GM20431 (cell line): ENCODE measurements at regions not wholly inside any gene's neighbourhood (a gene's known extent, or its start where the extent isn't known, plus 50 kb on each side); places are given as distances from the start of the nearest gene placed in this dataset.
"Not testable (repeated sequence)": the region's sequence is repeated elsewhere in the genome, so short reads cannot be mapped to it uniquely, and the experiment has no call there.

Experiments used
- in situ Hi-C: fragments of 300-500 bp; cut with MseI, MboI; formaldehyde crosslinking; loops from one replicate; pipeline ENCODE4 v1.15.0; 2020; ENCODE audit warnings: low sequenced_read_pairs; ENCODE audit not compliant: unreplicated experiment

DNA sequence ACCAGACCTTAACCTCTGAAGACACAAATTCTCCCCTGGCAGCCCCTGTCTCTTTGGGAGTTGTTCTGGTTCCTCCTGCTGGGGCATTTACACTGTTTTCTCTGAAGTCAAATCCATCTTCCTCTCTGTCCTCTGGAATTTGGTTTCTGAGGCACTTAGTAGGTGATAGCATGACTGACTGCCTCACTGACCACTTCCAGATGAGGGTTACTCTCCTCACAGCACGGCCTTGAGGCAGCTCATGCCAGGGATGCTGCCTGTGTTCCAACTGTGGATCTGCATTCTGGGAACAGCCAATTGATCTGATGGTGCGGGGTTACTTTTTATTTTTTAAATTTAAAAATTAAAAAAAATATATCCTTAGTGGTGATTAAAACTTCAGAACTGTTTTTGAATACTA lies 140.9 kb upstream of the ROPN1 start:
- in situ Hi-C loops, result no loop called here

DNA sequence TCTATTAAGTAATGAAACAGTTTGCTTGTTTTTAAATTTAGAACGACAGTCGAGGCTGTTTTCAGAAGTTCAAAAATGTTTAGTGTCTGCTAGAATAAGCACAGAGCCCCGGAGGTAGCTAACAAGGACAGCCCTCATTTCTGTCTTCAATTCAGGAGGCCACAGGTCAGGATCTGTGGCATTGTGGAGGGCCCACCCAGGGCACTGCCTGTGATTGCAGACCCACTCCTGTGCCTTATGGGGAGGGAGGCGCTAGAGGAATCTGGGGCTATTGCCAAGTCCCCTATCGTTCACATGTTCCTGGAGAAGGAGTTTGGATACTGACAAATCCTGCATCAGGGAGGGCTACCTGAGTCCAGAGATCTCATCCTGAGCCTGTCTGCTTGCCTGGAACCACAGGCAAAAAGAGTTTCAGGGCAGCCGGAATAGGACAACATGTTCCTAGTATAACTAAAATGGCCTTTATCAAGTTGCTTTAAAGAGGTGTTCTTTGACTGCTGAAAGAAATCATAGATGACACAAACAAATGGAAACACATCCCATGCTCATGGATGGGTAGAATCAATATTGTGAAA lies 141.5 kb upstream of the ROPN1 start:
- in situ Hi-C loops, result no loop called here

DNA sequence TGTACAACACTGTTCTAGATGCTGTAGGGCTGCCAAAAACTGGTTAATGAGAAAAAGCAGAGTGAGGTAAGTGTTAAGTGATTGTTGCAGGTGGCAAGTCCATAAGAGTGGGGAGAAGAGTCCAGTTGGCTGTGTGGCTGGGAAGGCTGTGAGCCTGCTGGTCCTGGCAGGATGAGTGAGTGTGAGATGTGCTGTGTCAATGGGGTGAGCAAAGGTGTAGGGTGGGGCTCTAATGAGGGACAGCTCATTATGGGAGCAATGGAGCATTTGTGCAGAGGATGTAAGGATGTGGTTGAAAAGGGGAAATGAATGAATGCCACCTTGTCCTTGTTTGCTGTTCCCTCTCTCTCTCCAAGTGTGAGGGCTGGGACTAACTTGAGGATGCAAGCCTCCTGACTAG lies 145.3 kb upstream of the ROPN1 start:
- in situ Hi-C loops, result no loop called here

DNA sequence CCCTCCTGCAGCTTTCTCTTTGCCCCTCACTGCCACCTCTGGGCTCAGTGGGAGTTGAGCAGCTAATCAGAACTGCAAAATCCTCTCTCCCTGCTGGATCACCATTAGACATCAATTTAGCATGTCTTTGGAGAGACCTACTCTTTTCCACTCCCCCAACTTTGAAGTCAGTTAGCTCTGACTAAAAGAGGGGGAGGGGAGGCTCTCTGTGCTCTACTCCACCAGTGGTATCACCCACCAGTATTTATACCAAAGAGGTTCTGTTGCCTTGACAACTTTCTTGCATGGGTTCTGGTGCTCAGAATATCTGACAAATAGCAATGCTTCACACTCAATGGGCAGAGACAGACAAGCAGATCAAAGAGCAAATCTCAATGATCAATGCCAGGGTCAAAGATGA lies 146.2 kb upstream of the ROPN1 start:
- in situ Hi-C loops, result no loop called here

DNA sequence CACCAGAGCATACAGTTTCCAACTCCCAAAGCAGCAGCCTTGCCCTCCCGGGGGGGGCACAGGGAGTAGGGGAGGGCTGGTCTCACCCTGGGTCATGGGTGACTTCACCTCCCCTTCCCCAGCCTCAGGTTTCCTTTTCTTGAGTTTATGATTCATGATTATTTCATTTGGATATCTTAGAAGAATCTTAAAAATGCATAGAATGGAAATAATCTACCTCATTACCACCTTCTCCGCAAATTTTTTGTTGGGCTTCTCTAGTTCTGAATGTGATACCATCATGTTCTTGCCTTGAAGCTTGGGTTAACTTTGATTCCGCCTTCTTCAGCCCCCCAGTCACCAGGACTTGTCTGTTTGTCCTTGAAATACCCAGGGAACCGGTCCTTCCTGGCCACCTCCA lies 148.8 kb upstream of the ROPN1 start:
- in situ Hi-C loops, result no loop called here

DNA sequence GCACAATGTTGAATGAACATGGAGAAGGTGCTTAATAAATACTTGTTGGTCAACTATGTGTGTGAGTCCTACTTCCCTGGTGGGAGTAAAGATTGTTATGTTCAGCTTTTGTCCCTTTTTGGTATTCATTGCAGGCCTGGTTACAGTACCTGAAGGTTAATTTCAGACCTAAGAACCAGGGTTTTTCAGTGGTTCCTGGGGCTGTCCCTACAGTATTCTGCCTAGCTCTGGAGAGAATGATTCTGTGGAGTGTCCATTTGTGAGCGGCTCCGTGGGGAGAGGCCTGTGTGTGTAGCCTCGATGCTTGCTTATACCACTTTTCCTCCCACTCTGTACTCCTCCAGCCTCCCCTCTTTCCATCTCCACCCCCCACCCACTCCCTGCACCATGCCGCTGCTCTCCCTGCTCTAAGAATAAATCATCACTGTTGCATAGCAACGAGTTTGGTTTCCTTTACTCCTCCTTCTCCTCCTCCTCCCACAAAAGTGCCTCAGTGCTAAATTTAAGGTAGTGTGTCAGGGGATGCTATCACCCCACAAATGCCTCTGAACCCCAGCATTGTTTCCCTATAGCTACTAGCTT lies 150.6 kb upstream of the ROPN1 start:
- in situ Hi-C loops, result no loop called here

DNA sequence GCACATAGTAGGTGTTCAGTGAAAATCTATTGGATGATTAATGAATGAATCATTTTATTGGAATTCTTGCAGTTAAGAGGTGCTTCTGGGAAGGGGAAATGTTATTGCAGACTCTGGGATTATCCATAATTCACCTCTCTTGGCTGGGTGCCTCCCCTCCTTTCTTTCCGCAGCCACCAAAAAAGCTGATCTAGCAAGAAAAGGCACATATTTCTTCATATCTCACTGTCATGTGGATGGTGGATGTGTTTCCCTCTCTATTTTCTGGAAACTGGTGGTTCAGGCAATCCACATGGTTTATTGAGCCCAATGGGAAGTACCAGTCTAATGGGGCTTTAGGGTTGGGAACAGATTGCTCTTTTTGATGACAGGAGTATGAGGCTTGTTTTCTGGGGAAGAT lies 151.1 kb upstream of the ROPN1 start:
- in situ Hi-C loops, result no loop called here

DNA sequence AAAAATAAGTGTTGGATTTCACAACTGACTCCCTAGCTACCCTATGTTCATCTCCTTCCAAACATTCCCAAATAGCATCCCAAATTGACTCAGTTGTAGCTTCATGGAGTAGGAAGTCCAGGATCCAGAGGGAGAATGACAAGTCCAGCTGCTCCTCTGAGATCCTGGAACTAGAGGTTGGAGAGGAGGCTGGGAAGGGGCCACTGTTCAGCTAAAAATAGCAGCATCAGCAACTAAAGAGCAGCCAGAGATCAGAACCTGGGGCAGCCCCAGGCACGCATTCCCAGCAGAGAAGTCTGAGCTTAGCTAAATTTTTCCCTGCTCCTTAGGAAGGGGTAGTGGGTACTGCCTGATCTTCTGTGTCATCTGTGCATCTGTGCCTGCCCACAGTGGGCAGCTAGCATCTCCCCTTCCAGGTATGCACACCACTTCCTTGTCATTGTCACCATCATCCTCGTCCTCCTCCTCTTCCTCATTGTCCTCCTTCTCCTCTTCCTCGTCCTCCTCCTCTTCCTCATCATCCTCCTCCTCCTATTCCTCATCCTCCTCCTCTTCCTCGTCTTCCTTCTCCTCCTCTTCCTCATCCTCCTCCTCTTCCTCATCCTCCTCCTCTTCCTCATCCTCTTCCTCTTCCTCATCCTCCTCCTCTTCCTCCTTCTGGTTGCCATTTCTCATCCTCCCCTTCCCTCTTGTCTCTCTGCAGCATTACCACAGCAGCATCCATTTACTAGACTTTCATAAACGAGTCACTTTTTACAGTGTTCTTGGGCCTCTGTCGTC lies 152.3 kb upstream of the ROPN1 start:
- in situ Hi-C loops, result no loop called here

DNA sequence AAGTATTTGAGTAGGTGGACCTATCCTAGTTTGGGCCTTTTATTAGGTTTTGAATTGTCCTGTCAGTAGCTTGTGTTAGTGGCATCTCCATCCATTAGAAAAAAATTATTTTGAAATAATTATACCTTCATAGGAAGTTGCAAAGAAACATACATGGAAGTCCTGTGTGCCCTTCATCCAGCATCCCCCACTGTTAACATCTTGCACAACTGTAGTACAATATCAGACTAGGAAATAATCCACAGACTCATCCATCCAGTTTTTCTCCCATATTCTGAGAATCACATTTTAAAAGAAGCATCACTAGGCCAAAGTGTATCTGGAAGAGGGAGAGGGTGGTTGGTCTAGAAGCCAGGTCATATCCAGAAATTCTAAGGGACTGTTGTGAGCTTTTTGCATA lies 155.5 kb upstream of the ROPN1 start:
- in situ Hi-C loops, result no loop called here

DNA sequence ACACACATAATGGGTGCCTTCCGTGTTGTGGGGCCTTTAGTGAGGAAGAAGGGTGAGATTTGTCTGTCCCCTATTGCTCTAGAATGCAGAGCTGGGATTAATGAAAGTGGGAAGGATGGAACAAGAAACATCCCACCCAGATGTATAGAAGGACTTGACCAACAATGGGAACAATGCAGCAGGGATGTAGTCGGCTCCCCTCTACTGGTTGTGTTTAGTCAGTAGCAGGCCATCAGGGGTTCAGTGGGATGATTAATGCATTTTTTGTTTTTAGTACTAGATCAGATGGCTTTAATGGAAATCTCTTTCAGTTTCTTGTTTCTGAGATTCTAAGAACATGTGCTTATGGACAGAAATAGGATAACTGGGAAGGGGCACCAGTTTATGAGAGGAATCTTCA lies 156.0 kb upstream of the ROPN1 start:
- in situ Hi-C loops, result no loop called here

DNA sequence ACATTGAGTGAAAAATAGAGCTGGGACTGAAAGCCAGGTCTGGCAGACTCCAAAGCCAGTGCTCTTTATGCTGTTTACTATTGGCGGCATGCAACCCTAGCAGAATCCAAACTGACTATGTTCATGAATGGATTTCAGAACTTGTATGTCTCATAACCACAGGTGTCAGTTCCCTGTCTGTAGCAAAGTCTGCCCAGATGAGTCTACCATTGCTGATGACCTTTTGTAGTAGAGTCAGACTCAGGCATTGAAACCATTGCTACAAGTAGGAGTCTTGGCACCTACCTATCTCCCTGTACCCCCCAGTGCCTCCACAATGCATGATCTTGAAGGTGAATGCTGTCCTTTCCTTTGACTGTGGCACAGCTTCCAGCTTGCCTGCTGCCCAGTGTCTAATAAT lies 157.2 kb upstream of the ROPN1 start:
- in situ Hi-C loops, result no loop called here

DNA sequence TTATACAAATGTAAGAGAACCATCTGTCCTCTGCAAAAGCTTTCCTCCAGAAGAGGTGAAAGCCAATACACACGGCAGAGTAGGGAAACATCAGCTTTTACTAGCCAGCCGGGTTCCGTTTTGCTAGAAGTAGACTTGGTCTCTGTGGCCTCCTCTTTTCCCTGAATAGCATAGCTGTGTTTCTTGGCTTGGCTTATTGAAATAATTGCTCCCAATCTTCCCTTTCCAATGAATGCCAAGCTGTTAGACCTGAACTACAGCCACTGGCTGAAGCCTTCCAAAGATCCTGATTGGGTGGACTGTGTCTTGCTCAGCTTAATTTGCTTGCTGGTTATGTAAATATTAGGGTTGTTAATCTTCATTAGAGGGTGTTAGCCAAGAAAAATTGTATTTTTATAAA lies 157.8 kb upstream of the ROPN1 start:
- in situ Hi-C loops, result no loop called here

DNA sequence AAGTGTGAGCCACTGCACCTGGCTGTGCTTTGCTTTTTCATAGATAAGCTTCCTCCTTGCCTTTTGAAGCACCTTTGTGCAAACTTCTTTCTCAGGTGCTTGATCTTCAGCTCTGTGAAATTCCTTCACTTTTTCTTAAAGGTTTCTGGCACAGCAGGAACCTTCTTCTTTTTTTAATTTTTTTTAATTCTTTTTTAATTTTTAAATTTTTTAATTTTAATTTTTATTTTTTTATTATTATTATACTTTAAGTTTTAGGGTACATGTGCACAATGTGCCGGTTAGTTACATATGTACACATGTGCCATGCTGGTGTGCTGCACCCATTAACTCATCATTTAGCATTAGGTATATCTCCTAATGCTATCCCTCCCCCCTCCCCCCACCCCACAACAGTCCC lies 161.0 kb upstream of the ROPN1 start:
- in situ Hi-C loops, result not testable (repeated sequence)

DNA sequence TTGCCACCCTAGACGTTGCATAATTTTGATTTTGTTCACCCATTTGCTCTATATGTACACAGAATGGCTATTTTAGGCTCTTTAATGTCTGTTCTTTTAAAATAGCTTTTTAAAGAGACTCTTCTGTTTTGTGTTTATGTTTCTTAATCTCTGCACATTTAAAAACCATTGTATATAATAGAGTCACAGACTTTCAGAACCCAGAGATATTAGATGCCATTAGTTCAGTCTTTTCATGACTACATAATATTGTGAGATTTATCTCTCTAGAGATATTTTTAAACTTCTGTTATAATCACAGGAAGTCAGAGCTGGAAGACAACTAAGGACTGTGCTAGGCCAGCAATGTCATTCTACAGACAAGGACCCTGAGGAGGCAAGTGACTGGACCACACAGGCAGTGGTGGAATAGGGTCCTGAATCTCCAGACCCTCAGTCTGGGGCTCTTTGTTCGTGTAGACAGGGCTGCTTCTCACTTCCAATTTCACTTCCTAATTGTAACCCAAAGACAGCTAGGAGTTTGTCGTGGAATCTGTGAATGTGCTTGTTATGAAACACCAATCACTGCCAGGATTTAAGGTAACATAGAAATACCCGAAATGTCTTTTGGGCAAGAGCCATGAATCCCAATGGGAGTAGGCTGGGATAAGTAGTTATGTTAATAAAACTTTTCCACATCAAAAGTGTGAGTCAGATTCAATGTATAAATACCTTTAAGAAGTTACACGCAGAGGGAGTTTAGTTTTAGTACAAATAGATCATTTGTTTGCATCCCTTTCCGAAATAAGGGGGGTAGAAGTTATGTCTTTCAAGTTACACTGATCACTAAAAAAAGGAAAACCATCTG lies 165.2 kb upstream of the ROPN1 start:
- in situ Hi-C loops, result no loop called here

DNA sequence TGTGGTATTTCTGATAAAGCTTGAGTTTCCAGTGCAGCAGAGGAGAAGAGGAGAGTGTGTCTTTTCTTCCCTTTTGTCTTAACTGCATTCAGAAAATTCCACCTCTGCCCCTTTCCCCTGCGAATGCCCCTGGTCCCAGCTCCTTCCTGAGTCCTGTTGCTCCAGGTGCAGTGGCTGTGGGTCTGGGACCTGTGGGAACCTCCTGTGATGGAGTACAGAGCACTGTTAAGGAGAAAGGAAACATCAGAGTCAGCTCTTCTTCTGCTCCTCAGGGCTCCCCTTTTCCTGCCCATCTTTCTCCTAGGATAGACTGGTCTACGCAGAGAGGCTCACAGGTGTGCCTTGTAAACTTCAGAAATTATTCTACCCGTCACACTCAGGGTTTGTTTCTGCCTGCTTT lies 165.8 kb upstream of the ROPN1 start:
- in situ Hi-C loops, result no loop called here

DNA sequence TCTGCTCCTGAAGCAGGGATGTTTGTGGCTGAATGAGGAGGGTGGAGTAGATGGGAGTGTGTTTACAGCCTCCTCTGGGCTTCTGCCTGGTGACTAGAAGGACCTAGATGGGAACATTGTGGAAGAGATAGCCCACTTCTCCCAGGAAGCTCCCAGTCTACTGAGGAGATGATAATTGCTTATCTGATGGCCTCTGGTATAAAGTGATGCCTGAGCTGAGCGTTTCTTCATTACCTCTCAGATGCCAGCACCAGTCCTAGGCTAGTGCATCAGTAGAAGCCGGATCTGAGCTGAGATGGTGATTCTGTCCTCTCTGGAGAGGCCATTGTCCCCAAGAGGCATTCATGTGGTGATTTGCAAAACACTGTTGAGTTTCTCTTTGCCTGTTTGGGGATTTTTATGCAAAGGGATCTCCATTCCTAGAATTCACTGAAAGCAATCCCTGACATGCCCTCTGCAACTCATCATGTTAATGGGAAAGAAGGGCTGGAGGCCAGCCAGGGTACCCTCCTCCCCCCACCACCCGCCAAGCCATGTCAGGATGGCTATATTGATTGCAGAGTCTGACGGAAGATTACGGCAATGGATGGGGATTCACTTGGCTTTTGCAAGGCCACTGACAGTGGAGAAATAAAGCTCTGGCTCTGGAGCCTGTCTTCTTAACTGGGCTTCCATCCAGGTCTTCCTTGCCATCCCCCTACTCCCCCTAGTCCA lies 166.4 kb upstream of the ROPN1 start:
- in situ Hi-C loops, result no loop called here

DNA sequence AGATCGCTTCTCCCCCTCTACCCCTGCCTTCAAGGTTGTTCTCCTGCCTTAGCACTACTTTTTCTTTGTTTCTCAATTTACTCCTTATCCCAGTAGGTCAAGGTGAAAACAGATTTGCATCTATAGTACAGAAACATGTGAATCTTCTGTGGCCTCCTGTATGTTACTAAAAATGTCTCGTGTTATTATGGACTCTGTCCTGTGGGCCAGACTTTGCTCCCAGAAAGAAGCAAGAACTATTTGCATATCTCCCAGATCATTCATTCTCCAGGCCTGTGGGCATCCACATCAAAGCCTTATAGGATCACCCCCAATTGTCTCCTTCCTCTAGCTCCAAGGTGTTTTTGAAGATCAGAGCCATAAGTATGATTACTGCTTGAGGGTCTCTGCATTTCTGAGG lies 169.5 kb upstream of the ROPN1 start:
- in situ Hi-C loops, result no loop called here

DNA sequence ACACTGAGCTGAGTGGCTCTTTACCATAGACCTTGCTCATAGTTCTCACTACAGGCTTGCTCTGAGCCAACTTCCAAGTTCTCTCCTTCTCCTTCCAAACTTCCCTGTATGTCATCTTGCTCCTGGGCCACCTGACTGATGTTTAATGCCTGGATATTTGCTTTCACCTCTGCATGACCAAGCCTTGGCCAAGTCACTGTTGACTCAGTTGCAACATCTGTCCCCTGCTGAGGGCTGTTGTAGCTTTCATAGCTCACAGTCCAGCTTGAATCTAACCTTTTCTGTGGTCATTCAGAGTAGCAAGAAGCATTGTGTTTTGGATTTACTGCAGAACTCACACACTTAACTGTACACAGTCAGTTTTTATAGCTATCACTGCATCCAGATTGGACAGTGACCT lies 171.8 kb upstream of the ROPN1 start:
- in situ Hi-C loops, result no loop called here

DNA sequence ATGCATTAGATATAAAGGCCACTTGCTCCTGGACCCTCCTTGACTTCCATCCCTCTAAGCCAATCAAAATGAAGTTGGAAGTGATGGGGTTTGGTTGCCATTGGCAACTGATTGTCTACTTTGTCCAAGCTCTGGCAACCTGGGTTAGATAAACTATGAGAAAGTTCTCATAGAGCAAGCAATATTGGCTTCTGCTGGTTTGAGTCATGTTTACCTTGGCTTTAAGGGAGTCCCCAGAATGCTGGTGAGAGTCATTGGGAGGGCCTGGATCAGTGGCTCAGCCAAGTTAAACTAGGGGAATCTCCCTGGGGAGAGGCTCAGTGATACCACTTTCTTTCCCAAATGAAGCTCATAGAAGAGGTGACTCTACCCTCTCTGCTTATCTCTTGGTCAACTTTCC lies 176.3 kb upstream of the ROPN1 start:
- in situ Hi-C loops, result no loop called here

DNA sequence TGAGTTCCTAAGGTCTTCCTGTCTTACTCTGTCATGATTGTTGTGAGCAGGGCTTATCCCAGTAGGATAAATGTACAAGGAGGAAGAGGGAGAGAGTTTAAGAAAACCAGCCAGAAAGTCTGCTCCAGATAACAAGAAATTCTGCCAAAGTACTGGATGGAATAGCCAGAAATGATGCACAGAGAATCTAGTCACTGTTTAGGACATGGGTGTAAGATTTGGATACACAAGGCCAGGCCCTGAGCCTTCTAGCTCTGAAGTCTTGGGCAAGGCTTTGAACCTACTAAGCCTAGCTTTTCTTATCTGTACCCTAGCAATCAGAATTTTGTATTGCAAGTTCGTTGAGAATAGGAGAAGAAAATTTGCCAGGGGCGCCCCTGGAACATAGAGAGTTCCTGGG lies 180.4 kb upstream of the ROPN1 start:
- in situ Hi-C loops, result no loop called here
